A172 (cell line): ENCODE measurements at regions not wholly inside any gene's neighbourhood (a gene's known extent, or its start where the extent isn't known, plus 50 kb on each side); places are given as distances from the start of the nearest gene placed in this dataset.
A peak's percentile ranks its signal among the peaks of the same experiment; 100 is the strongest.

Source experiments
- DNase-seq: peaks from one replicate; pipeline ENCODE4 v3.0.0-alpha.2; 2015; ENCODE audit warnings: low spot score

- no peak for DNase-seq
Measured at GRCh38 chr11:13104619-13105236, 95.6 kb downstream of the RASSF10 start.

DNA sequence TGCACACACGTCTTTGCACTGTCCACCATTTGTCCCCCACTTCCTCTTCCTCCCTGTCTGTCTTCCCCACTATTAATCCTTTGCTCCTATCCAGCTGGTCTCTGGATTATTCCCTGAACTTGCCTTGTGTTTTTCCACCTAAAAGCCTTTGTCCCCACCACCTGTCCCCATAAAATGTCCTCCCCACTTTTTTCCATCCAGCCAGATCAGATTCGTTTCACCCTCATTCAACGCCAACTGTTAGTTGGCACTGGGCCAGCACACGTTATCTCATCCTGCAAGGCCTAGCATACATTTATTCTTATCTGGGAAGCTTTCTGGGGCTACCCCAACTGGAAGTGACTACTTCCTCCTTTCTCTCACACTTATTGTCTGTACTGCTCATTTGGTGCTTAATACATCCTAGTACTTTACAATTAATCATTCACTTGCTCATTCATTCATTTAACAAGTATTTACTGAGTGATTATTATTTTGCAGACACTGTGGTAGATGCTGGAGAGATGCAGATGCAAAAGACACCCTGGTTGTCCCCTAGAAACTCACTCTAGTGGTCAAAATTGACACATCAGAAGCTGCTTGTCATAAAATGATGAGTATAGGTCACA lies 96.2 kb downstream of the RASSF10 start:
- no peak for DNase-seq

DNA sequence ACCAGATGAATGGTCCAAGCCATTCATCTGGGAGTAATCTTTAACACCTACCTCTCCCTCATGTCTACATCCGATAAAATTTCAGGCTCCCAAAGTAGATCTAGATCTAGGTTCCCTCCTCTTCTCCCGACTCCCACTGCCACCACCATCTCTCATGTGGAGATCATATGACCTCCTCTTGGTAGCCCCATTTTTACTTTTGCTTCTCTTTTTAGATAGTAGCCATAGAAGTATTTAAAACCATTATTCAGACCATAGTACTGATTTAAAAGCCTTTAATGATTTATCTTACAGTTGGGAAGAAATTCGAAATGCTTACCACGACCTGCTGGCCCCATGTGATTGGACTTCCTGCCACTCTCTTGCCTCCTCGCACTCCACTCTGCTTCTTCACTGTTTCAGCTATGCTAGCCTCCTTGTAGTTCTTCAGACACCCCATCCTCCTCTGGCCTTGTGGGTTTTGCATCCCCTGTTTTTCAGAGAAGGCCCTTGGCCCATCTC lies 98.5 kb downstream of the RASSF10 start:
- no peak for DNase-seq

DNA sequence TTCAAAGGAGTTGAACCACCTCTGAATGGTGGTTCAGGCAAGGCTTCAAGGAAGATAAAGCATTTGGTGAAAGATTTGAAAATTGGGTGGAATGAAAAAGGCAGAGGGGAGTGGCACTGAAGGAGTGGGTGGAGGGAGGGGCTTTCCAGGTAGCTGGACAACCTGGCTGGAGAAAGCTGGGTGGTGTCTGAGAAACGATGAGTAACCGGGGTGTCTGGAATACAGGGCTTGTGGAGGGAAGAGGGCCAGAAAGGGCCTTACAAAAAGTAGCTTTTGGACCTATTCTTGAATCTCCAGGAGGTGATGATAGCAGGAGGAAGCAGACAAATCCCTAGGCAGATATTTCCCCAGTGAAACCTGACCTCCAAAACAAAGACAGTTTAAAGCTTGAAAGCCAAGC lies 99.3 kb downstream of the RASSF10 start:
- DNase-seq, result no peak

GRCh38 chr11:13109616-13110015 lies 100.5 kb downstream of the RASSF10 start:
- DNase-seq, result no peak

DNA sequence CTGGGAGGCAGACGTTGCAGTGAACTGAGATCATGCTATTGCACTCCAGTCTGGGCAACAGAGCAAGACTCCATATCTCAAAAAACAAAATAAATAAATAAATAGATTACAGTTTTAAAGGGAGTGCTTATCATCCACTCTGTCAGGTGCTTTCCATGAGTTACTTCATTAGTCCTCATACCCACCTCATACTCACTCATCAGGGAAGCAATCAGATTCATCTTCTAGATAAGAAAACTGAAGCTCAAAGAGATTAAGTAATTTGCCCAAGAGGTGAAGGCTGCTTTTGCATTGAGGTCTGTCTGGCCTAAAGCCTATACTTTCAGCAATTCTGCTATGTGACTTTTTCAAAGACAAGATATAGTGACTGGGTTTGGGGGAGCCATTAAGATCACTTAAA lies 101.0 kb downstream of the RASSF10 start:
- no peak for DNase-seq

DNA sequence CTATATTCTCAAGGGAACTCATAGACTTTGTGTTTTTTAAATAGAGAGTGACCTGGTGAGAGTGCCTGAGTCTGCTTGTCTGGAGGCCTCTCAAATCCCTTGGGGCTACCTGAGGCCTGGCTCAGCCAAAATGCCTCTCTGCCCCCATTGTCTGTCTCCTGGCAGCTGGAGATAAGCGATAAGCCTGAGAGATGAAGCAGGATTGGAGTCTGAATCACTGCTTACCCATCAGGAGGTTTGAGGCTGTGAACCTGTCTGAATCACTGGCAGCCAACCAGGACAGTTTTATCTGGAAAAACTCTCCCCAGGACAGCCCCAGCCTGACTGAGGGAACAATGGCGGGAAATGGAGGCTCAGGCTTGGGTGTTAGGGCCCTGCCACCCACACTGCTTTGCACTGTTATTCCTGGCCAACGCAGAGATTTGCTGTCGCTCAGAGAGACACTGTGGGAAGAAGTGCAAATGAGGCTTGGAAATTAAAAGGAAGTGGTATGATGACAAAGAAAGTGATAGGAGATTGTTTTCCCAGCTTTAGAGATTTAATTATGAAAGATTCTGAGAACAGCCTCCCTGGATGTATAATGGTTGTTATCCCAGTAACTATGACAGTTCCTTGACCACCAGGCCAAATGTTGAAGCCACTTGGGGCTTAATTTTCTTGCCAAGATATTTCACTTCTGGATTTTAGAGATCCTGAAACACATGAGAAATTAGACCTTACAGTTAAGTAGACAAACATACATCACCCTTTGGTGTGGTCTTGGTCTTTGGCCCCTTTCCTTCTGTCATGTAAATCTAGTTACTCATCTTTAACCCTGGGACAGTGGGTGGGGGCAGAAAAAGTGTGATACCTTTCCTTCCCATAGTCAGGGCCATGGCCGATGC lies 102.1 kb downstream of the RASSF10 start:
- DNase-seq, result peak; percentile 95

DNA sequence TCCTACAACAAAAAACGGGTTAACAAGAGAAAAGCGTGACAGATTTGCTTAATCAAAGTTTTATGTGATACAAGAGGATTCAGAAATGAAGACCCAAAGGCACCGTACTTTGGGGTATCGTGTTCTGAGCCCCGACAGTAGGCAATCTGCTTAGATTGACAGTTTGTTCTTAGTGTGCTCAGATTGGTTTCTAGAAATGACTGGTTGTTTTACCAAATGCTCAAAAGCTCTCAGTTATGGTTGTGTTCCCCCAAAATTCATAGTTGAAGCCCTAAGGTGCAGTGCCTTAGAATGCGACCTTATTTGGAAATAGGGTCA lies 102.7 kb downstream of the RASSF10 start:
- no peak for DNase-seq

GRCh38 chr11:13114566-13115379 lies 105.7 kb downstream of the RASSF10 start:
- no peak for DNase-seq

- DNase-seq, result no peak
Measured at GRCh38 chr11:13115380-13115675, 106.2 kb downstream of the RASSF10 start.

- no peak for DNase-seq
Measured at GRCh38 chr11:13116491-13116890, 107.4 kb downstream of the RASSF10 start.

DNA sequence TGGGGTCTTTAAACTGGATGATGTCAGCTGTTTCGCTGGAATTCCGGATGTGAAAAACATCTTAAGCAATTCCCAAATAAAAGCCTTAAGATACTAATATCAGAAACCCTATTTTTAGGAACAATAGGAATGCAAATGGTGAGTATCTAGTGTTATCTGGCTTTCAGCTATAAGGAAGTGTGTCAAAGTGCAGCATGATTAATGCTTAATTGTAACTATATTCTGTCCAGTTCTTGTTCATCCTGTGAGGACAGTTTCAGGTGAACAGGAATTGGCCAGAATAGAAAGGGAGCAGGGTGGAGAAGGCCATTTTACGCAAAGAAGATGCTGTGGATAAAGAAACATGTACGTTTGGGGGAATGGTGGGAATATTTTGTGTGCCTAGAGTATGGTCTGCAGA lies 108.2 kb downstream of the RASSF10 start:
- DNase-seq, result no peak

- peak; percentile 100 for DNase-seq
Measured at GRCh38 chr11:13118194-13118593, 109.1 kb downstream of the RASSF10 start.

GRCh38 chr11:13118650-13119049 lies 109.5 kb downstream of the RASSF10 start:
- DNase-seq, result peak; percentile 81

- no peak for DNase-seq
Measured at GRCh38 chr11:13119361-13119760, 110.2 kb downstream of the RASSF10 start.

GRCh38 chr11:13119941-13120520 lies 110.9 kb downstream of the RASSF10 start:
- no peak for DNase-seq

DNA sequence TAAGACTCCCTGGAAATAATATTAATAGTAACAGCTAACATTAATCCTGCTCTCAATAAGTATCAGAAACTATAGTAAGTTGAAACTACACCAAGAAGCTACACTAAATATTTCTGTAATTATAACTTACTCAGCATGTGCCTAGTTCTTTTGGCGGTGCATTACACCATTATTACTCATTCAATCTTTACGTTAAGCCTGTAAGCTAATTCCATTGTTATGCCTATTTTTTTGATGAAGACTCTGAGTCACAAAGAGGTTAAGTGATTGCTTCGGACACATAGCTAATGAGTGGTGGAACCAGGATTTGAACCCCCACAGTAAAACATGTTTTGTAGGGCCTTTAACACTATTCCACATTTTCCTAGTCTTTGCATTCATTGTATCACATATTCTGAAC lies 111.6 kb downstream of the RASSF10 start:
- peak; percentile 55 for DNase-seq

GRCh38 chr11:13126430-13126829 lies 117.3 kb downstream of the RASSF10 start:
- peak; percentile 93 for DNase-seq

- DNase-seq, result no peak
Measured at GRCh38 chr11:13127161-13127560, 118.0 kb downstream of the RASSF10 start.

- DNase-seq, result no peak
Measured at GRCh38 chr11:13128354-13128753, 119.2 kb downstream of the RASSF10 start.

DNA sequence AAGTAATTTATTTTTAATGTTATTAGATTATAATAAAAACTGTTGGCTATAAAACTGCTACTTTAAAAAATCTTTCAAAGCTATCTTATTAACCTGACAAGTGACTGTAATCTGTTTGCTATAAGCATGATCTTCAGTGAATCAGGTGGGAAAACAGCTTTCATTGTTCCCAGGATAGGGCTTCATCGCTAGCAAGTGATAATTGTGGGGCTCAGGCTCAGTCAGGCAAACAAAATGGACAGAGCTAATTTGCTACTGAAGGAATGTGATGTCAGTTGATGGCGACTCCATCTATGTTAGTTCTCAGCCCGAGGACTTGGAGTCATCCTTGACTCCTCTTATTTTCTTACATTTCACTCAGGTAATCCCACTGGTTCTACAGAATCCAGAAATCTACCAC lies 125.0 kb downstream of the RASSF10 start:
- DNase-seq, result no peak

DNA sequence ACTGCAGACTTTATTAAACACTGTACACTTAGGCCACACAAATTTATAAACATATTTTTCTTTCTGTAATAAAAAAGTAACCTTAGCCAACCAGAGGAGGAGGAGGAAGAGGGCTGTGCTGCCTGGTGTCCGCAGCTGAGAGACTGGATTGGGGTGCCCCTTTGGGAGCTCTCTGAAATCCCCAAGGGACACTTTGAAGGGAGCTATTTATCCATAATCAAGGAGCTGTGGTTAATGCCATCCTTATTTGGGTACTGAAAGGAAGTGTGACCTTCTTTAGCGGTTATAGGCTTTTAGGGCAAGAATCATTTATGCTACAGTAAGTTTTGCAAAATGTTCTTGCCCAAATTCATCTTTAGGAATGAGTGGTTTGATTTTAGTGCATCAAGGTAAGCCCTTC lies 125.8 kb downstream of the RASSF10 start:
- DNase-seq, result no peak
